ENCODE measurements at regions not wholly inside any gene's neighbourhood (a gene's known extent, or its start where the extent isn't known, plus 50 kb on each side); places are given as distances from the start of the nearest gene placed in this dataset.

GRCh38 chr6:145115638-145116037 lies 619.7 kb downstream of the EPM2A start:
- no peaks in the 10 kb centered on the region for H3K23me2 ChIP-seq (ENCODE audit: low read depth, low read length)
- no peak overlapping the region for H2BK20ac ChIP-seq (ENCODE audit: low read length)
- no peak overlapping the region for H2BK5ac ChIP-seq (ENCODE audit: low read depth, low read length)
- CTCF ChIA-PET (ENCODE audit: partially characterized antibody) = no interaction called here
- H4K8ac ChIP-seq (ENCODE audit: extremely low read depth, insufficient read depth, low read length) = no peak overlapping the region
- no peak overlapping the region for H4K5ac ChIP-seq (ENCODE audit: insufficient read length, low read depth, low read length)
- H2AK5ac ChIP-seq (ENCODE audit: low read depth, low read length) = no peak overlapping the region
- H2BK12ac ChIP-seq (ENCODE audit: low read depth, low read length) = no peak overlapping the region
- no peak overlapping the region for H3K23ac ChIP-seq (ENCODE audit: insufficient read length)
- H2BK120ac ChIP-seq (replicated peaks; ENCODE audit: low read depth, low read length) = no peak overlapping the region
- H3K79me1 ChIP-seq (ENCODE audit: low read depth, low read length) = no peaks in the 10 kb centered on the region
- no peak overlapping the region for H2BK15ac ChIP-seq (ENCODE audit: low read length)
- no peak overlapping the region for H3K4ac ChIP-seq (replicated peaks; ENCODE audit: insufficient read length, low read depth, low read length)
- H3K56ac ChIP-seq (replicated peaks; ENCODE audit: insufficient read length, low read depth, low read length) = no peak overlapping the region
- no peak overlapping the region for H2AFZ ChIP-seq (ENCODE audit: low read length)
- no peak for FAIRE-seq
- H3K4me2 ChIP-seq (ENCODE audit: insufficient read depth in 1 of 2, low read depth in 2 of 2, low read length in 2 of 2) = no peak overlapping the region
- no peaks in the 10 kb centered on the region for H3K36me3 ChIP-seq (ENCODE audit: control insufficient read depth in 2 of 4, insufficient read depth in 4 of 4, low read length in 3 of 4)
- H3K9me3 ChIP-seq (ENCODE audit: insufficient read depth in 2 of 2, low read depth in 1 of 2, low read length in 1 of 2) = no peaks in the 10 kb centered on the region
- no peak overlapping the region for H3K9ac ChIP-seq (replicated peaks in 1 of 4; ENCODE audit: extremely low read depth in 1 of 4, low read depth in 3 of 4, low read length in 3 of 4)
- no peak overlapping the region for H4K91ac ChIP-seq (replicated peaks; ENCODE audit: insufficient read length, low read length)
- no peaks in the 10 kb centered on the region for H3K27me3 ChIP-seq (replicated peaks in 1 of 4; ENCODE audit: control insufficient read depth in 3 of 4, extremely low read depth in 1 of 4, insufficient read depth in 3 of 4, low read length in 3 of 4)
- no peaks in the 10 kb centered on the region for H3K79me2 ChIP-seq (ENCODE audit: control insufficient read depth in 1 of 2, insufficient read depth in 2 of 2, low read length in 2 of 2)
- H3K4me3 ChIP-seq (ENCODE audit: extremely low read depth in 1 of 4, insufficient read depth in 2 of 4, low read depth in 3 of 4, low read length in 4 of 4) = no peak overlapping the region
- no peaks in the 10 kb centered on the region for H4K20me1 ChIP-seq (replicated peaks in 1 of 2; ENCODE audit: control insufficient read depth in 1 of 2, insufficient read depth in 2 of 2, low read length in 2 of 2)
- H3K4me1 ChIP-seq (replicated peaks in 1 of 4; ENCODE audit: control insufficient read depth in 3 of 4, insufficient read depth in 4 of 4, low read length in 3 of 4) = no peaks in the 10 kb centered on the region
- no peak overlapping the region for H3K27ac ChIP-seq (ENCODE audit: low read depth, low read length)
- DNase-seq (ENCODE audit: low read depth in 1 of 2, low spot score in 2 of 2) = no peak
- no peak overlapping the region for H3K18ac ChIP-seq (ENCODE audit: extremely low read depth, low read length)
- POLR2A ChIA-PET (ENCODE audit: partially characterized antibody) = no interaction called here
- H3K14ac ChIP-seq (ENCODE audit: insufficient read length) = no peak overlapping the region
- no peak for TF ChIP-seq SAP30 (IDR thresholded peaks at IDR 0.05; ENCODE audit: insufficient read depth, insufficient replicate concordance, low read length)
- no peak for TF ChIP-seq POLR2A (IDR thresholded peaks at IDR 0.05; ENCODE audit: control extremely low read depth in 1 of 2, low read depth in 2 of 2, low read length in 2 of 2)
- TF ChIP-seq ATF3 (IDR thresholded peaks at IDR 0.05; ENCODE audit: insufficient read depth, low read depth, low read length) = no peak
- no peak for TF ChIP-seq BRCA1 (IDR thresholded peaks at IDR 0.05; ENCODE audit: low read depth, low read length)
- TF ChIP-seq RBBP5 (IDR thresholded peaks at IDR 0.05; ENCODE audit: borderline replicate concordance, low read depth, low read length) = no peak

All from H1 (cell line).